ENCODE measurements at regions not wholly inside any gene's neighbourhood (a gene's known extent, or its start where the extent isn't known, plus 50 kb on each side); places are given as distances from the start of the nearest gene placed in this dataset.

DNA sequence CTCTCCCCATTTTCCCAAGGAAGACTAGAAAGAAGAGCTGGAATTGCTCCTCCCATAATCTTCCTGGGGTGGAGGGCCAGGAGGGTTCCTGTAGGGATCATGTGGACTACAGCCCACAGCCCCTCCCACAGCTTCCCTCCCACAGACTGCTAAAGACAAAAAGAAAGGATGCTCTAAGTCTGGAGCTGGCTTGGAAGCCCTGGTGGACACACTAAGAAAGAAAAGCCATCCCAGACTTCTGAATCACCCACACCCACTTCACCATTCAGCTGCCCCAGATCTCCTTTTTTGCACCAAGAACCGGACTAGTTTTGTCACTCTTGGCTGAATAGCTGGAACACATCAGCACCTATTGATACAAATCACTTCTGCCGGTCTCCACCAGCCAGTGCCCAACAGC lies 56.8 kb upstream of the PLXNC1 start:
- no peak overlapping the region for H3K4me3 ChIP-seq (ENCODE audit: control insufficient read depth, low read depth, low read length)
- DNase-seq (ENCODE audit: low read depth): peak; percentile 43
- TF ChIP-seq, protein P1, sequence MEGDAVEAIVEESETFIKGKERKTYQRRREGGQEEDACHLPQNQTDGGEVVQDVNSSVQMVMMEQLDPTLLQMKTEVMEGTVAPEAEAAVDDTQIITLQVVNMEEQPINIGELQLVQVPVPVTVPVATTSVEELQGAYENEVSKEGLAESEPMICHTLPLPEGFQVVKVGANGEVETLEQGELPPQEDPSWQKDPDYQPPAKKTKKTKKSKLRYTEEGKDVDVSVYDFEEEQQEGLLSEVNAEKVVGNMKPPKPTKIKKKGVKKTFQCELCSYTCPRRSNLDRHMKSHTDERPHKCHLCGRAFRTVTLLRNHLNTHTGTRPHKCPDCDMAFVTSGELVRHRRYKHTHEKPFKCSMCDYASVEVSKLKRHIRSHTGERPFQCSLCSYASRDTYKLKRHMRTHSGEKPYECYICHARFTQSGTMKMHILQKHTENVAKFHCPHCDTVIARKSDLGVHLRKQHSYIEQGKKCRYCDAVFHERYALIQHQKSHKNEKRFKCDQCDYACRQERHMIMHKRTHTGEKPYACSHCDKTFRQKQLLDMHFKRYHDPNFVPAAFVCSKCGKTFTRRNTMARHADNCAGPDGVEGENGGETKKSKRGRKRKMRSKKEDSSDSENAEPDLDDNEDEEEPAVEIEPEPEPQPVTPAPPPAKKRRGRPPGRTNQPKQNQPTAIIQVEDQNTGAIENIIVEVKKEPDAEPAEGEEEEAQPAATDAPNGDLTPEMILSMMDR (conservative IDR thresholded peaks at IDR 0.05; ENCODE audit: control insufficient read depth, insufficient read depth, low read depth, low read length): no peak

DNA sequence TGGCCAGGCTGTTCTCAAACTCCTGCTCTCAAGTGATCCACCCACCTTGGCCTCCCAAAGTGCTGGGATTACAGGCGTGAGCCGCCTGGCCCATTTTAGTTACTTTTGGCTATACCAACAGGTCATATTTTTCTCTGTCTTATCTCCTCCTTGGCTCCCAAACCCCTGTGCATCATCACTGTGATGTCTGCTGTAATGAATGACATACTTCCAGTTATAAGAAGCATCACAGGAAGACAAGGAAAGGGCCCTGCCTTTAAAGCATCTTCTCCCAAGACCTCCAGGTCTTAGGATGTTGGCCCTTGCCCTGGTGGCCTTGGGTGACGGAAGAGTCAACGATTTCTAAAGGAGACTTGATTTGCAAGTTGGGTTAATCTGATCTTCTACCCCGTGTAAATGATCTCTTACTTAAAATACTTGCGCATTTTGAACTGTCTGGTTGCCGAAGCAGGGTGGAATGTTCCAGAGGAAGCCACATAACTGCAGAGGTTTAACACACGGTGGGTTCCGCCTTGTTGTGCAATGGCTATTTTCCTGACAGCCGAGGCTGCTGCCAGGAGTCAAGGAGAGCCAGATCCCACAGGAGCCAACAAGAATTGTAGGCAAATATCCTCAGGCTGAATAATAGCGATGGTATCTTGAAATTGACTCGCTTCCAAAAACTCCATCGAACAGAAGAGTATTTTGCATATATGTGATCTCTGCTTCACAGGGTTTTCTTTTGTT lies 55.7 kb upstream of the PLXNC1 start:
- H3K4me3 ChIP-seq (ENCODE audit: control insufficient read depth, low read depth, low read length): no peak overlapping the region
- DNase-seq (ENCODE audit: low read depth): peak; percentile 89
- TF ChIP-seq, protein P1 (conservative IDR thresholded peaks at IDR 0.05; ENCODE audit: control insufficient read depth, insufficient read depth, low read depth, low read length): no peak

DNA sequence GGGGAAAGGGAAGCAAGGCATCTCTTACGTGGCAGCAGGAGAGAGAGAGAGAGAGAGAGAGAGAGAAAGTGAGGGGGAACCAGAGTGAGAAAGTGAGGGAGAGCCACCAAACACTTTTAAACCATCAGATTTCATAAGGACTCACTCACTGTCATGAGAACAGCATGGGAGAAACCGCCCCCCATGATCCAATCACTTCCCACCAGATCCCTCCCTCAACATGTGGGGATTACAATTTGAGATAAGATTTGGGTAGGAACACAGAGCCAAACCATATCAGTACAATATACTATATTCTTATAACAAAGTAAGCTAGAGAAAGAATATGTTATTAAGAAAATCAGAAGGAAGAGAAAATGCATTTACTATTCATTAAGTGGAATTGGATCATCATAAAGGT lies 53.7 kb upstream of the PLXNC1 start:
- no peak overlapping the region for H3K4me3 ChIP-seq (ENCODE audit: control insufficient read depth, low read depth, low read length)
- DNase-seq (ENCODE audit: low read depth): no peak
- TF ChIP-seq, protein P1 (conservative IDR thresholded peaks at IDR 0.05; ENCODE audit: control insufficient read depth, insufficient read depth, low read depth, low read length): no peak

DNA sequence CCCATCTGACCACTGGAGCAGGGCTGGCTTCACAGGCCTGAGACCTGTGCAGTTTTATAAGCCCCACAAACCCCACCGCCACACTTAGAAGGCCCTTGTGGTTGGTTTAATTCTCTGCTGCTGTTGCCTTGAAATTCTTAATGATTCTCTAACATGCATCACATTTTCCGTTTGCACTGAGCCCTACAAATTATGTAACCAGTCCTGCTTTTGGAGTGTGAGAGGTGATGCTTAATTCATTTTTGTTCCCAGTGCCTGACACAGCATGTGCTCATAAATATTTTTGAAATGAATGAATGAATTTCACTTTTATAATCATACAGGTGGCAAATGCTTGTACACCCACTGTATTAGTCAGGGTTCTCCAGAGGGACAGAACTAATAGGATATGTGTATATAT lies 52.8 kb upstream of the PLXNC1 start:
- no peak overlapping the region for H3K4me3 ChIP-seq (ENCODE audit: control insufficient read depth, low read depth, low read length)
- DNase-seq (ENCODE audit: low read depth): no peak
- TF ChIP-seq, protein P1 (conservative IDR thresholded peaks at IDR 0.05; ENCODE audit: control insufficient read depth, insufficient read depth, low read depth, low read length): no peak

DNA sequence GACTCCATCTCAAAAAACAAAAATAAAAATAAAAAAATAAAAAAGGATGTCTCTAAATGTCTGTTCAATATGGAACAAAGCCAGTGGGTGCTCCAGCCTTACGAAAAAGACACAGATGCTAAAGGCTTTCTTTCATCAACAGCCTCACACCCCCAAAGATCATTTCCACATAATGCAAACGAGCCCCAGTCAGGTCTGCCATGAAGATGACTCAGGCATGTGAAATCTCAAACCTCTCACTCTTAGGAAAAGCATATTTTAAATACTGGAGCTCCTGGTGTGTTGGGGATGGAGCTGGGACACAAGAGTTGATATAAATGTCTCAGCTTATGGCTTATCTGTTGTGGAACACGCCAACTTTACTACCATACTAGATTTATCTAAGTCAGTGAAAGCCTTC lies 49.9 kb upstream of the PLXNC1 start:
- DNase-seq (ENCODE audit: low read depth): peak; percentile 69
- H3K4me3 ChIP-seq (ENCODE audit: control insufficient read depth, low read depth, low read length): no peak overlapping the region
- TF ChIP-seq, protein P1 (conservative IDR thresholded peaks at IDR 0.05; ENCODE audit: control insufficient read depth, insufficient read depth, low read depth, low read length): no peak

All from fibroblast of mammary gland (primary cell).